ENCODE measurements at regions not wholly inside any gene's neighbourhood (a gene's known extent, or its start where the extent isn't known, plus 50 kb on each side); places are given as distances from the start of the nearest gene placed in this dataset.

DNA sequence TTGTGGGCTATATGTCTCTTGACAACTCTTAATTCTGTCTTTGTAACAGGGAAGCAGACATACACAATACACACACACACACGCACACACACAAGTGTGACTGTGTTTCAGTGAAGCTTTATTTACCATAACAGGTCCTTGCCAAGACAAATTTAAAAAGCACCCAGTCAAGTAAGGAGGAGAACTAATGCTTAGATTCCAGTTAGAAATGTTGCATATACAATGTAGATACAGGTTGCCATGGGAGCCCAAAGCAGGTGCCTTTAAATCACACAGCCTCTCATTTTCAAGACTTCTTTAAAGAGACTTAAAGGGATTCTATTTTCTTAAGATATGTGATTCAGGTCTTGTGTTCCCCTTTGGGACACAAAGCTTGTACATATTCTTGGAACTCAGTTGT, 1551.9 kb downstream of the EFNB2 start:
- TF ChIP-seq CTCF (IDR thresholded peaks at IDR 0.05; ENCODE audit: control insufficient read depth, extremely low read depth, insufficient read depth), result no peak
- DNase-seq (ENCODE audit: low read depth), result no peak
- H3K4me3 ChIP-seq (ENCODE audit: low read depth, low read length), result no peak overlapping the region

DNA sequence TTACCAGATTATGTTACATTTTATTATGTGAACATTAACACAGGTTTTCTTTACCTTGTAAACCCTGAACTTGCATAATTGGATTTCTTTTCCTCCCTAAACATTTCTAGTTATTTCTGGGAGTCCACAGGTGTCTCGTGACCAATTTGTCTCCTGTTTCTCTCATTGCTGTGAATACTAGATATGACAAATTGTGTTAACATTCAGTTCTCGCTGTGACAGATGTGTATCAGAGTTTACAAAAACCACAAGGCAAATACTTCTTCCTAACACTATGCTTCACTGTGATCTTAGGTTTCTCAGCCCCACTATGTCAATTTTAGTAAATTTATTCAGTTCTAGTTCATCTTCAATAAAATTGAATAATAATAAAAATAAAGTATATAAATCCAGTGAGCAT, 1554.9 kb downstream of the EFNB2 start:
- no peak overlapping the region for H3K4me3 ChIP-seq (ENCODE audit: low read depth, low read length)
- no peak for DNase-seq (ENCODE audit: low read depth)
- TF ChIP-seq CTCF (IDR thresholded peaks at IDR 0.05; ENCODE audit: control insufficient read depth, extremely low read depth, insufficient read depth), result no peak

DNA sequence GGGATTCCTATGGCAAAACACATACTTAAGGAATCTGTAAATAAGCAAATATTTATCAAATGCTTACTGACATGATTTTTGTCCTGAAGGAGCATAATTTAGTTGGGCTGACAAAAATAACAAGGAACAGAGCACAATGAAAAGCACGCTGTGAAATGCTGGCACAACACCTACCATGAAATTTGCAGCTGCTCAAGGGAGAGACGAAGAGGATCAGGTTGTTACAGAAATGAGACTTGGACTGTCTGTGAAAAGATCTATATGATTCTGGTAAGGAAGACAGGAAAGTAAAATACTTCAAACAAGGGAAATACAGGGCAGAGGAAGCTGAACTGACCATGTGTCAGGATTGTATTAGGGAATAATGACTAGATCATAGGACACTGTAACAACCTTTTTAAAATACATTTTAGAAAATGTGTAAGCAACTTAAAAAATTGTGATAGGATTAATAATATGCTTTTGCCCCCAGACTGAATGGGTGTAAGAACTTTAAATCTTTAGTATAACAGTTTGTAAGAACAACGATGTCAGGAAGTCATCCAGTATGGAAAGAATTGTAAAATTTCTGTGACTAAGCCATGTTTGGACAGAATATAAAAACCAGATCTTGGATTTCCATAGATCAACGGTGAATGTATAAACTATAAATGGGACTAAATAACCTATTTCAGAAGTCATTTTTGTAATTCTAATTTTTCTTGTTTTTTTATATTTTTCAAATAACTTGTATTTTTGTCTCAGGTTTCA, 1556.0 kb downstream of the EFNB2 start:
- no peak overlapping the region for H3K4me3 ChIP-seq (ENCODE audit: low read depth, low read length)
- TF ChIP-seq CTCF (IDR thresholded peaks at IDR 0.05; ENCODE audit: control insufficient read depth, extremely low read depth, insufficient read depth), result no peak

DNA sequence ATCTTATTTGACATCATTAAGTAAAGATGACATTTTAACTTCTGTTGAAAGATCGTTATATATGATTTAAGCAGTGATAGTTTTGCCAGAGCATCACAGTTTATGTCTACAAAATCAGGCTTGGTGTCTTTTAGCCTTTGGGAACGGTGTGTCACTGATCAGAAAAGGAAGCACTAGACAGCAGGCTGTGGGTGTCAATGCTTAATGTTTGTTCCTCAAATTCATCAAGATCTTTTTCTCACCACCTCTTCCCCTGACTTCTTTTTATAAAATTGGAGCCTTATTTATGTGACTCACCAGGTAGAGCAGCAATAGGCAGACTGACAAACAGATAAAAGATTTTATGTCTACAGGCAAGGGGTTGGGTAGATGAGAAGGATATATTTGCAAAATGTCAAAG, 1558.5 kb downstream of the EFNB2 start:
- TF ChIP-seq CTCF (IDR thresholded peaks at IDR 0.05; ENCODE audit: control insufficient read depth, extremely low read depth, insufficient read depth), result no peak
- no peak overlapping the region for H3K4me3 ChIP-seq (ENCODE audit: low read depth, low read length)
- DNase-seq (ENCODE audit: low read depth), result no peak

More for the DNA sequence above, 1556.0 kb downstream of the EFNB2 start:
- no peak for DNase-seq (ENCODE audit: low read depth)

DNA sequence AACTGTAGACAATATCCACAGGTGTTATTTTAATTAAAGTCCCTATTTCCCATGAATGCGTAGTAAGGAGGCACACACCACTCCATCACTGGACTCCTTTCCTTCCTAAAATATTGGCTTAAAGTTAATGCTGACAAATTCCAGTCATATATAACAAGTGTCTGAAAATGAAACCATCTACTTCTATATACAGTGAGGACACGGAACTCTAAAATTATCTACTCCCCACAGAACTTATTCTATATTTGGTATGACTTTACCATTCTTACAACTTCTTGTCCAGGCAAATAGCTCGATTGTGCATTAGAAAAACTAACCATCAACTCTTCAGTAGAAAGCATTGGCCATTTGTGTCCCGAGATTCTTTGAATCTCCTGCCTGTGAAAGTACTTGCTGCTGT, 1560.2 kb downstream of the EFNB2 start:
- no peak for DNase-seq (ENCODE audit: low read depth)
- TF ChIP-seq CTCF (IDR thresholded peaks at IDR 0.05; ENCODE audit: control insufficient read depth, extremely low read depth, insufficient read depth), result no peak

GRCh38 chr13:104968876-104969275, 1566.6 kb downstream of the EFNB2 start:
- no peak for TF ChIP-seq CTCF (IDR thresholded peaks at IDR 0.05; ENCODE audit: control insufficient read depth, extremely low read depth, insufficient read depth)
- no peak for DNase-seq (ENCODE audit: low read depth)
- no peak overlapping the region for H3K4me3 ChIP-seq (ENCODE audit: low read depth, low read length)

More for the DNA sequence above, 1560.2 kb downstream of the EFNB2 start:
- H3K4me3 ChIP-seq (ENCODE audit: low read depth, low read length), result no peak overlapping the region

Measured in LNCaP clone FGC (cell line).